ENCODE measurements at regions not wholly inside any gene's neighbourhood (a gene's known extent, or its start where the extent isn't known, plus 50 kb on each side); places are given as distances from the start of the nearest gene placed in this dataset.

DNA sequence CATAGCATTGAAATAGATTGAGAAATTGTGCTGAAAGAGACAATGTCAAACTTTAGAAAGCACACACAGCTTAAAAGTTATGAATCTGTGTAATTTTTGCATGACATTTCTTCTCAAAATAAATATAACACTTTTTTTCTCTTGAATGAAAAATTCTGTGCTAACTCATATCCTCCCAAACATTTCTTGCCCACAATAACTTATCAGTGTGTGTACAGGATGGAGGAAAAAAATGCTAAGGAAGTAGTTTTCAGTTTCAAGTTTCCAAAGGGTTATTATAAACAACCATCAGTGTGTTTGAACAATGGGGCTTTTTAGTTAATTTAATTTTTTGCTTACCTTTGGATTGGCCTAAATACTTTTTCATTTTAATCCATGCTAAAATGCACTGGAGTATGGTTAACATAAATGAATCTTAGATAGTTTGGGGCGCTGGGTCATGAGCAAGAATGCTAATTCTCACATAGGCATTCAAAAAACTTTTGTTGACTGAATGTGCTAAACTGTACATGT lies 82.9 kb upstream of the ARHGAP20 start:
- H3K9me3 Mint-ChIP-seq, result peaks cover 3% of the 10 kb centered on the region
- no peak overlapping the region for H3K27ac Mint-ChIP-seq
- peaks cover 4% of the 10 kb centered on the region for H3K27me3 Mint-ChIP-seq (ENCODE audit: low read depth)
- DNase-seq (ENCODE audit: low spot score in 2 of 2, unreplicated experiment in 2 of 2), result no peak
- H3K4me3 Mint-ChIP-seq, result no peak overlapping the region
- no peaks in the 10 kb centered on the region for H3K4me1 Mint-ChIP-seq
- no peaks in the 10 kb centered on the region for H3K36me3 Mint-ChIP-seq
- TF ChIP-seq, protein P1, sequence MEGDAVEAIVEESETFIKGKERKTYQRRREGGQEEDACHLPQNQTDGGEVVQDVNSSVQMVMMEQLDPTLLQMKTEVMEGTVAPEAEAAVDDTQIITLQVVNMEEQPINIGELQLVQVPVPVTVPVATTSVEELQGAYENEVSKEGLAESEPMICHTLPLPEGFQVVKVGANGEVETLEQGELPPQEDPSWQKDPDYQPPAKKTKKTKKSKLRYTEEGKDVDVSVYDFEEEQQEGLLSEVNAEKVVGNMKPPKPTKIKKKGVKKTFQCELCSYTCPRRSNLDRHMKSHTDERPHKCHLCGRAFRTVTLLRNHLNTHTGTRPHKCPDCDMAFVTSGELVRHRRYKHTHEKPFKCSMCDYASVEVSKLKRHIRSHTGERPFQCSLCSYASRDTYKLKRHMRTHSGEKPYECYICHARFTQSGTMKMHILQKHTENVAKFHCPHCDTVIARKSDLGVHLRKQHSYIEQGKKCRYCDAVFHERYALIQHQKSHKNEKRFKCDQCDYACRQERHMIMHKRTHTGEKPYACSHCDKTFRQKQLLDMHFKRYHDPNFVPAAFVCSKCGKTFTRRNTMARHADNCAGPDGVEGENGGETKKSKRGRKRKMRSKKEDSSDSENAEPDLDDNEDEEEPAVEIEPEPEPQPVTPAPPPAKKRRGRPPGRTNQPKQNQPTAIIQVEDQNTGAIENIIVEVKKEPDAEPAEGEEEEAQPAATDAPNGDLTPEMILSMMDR (IDR thresholded peaks at IDR 0.05; ENCODE audit: unreplicated experiment), result no peak

DNA sequence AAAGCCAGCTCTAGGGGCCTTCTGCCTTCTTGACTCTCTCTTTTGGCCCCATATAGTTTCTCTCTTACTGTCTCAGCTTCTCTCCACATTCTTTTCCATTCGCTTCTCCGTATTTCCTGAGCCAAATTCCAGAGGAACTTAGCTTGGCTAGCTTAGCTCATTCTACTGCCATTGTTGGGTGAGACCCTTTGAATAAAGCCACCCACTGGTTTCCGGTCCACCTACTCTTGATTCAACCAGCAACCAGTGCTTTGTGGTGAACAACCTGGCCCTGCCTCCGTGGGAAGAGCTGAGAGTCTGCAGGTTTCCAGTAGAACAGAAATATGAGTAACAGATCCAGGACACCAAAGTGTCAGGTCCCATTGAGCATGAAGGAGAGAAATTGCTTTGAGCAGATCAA lies 81.3 kb upstream of the ARHGAP20 start:
- peaks cover 3% of the 10 kb centered on the region for H3K9me3 Mint-ChIP-seq
- TF ChIP-seq, protein P1 (IDR thresholded peaks at IDR 0.05; ENCODE audit: unreplicated experiment), result no peak
- H3K4me1 Mint-ChIP-seq, result no peaks in the 10 kb centered on the region
- peaks cover 9% of the 10 kb centered on the region for H3K27me3 Mint-ChIP-seq (ENCODE audit: low read depth)
- DNase-seq (ENCODE audit: low spot score in 2 of 2, unreplicated experiment in 2 of 2), result no peak
- H3K4me3 Mint-ChIP-seq, result no peak overlapping the region
- no peaks in the 10 kb centered on the region for H3K36me3 Mint-ChIP-seq
- no peak overlapping the region for H3K27ac Mint-ChIP-seq

DNA sequence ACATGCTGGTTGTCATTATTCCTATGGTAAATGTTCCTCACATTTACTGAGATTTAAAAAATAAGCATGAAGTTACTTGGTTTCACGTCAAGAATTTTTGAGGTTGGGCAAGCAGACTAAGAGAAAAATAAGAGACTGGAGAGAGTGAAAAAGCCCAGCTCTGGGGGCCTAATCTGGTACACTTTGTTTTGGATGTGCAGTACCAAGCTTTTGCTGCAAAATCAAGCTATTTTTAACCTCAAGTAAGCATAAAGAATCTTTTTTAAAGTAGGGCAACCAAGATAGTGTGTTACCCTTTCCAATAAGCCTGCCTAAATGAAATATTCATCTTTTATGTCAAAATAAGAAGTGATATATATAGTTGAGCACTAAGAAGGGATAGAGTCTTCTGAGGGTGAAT lies 79.4 kb upstream of the ARHGAP20 start:
- Mint-ChIP-seq H3K9me3 (no peaks in the 10 kb centered on the region), H3K27me3 (ENCODE audit: low read depth) (peaks cover 9% of the 10 kb centered on the region), H3K27ac (no peak overlapping the region), H3K4me3 (no peak overlapping the region), H3K36me3 (no peaks in the 10 kb centered on the region), H3K4me1 (no peaks in the 10 kb centered on the region)
- DNase-seq (ENCODE audit: low spot score in 2 of 2, unreplicated experiment in 2 of 2), result no peak
- TF ChIP-seq, protein P1 (IDR thresholded peaks at IDR 0.05; ENCODE audit: unreplicated experiment), result no peak

DNA sequence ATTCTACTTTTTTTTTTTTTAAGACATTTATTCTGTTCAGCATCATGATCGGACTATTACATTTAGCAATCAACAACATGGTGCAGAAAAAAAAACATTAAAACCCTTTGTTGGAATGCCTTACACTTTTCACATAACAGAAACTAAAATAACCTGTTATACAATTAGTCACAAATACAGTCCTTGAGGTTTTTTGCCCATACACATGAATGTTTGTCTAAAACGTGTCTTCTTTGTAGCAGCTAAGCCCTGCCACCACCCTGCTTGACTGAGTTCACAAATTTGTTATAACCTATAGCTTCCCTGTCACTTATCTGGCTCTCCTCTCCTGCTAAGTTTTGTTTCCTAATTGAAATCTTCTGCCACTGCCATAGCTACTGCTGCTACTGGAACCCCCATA lies 75.4 kb upstream of the ARHGAP20 start:
- Mint-ChIP-seq H3K36me3 (peaks cover 3% of the 10 kb centered on the region), H3K27me3 (ENCODE audit: low read depth) (peaks cover 9% of the 10 kb centered on the region), H3K4me1 (no peaks in the 10 kb centered on the region), H3K27ac (no peak overlapping the region), H3K9me3 (peaks cover 17% of the 10 kb centered on the region), H3K4me3 (no peak overlapping the region)
- DNase-seq (ENCODE audit: low spot score in 2 of 2, unreplicated experiment in 2 of 2), result no peak
- TF ChIP-seq, protein P1 (IDR thresholded peaks at IDR 0.05; ENCODE audit: unreplicated experiment), result no peak

DNA sequence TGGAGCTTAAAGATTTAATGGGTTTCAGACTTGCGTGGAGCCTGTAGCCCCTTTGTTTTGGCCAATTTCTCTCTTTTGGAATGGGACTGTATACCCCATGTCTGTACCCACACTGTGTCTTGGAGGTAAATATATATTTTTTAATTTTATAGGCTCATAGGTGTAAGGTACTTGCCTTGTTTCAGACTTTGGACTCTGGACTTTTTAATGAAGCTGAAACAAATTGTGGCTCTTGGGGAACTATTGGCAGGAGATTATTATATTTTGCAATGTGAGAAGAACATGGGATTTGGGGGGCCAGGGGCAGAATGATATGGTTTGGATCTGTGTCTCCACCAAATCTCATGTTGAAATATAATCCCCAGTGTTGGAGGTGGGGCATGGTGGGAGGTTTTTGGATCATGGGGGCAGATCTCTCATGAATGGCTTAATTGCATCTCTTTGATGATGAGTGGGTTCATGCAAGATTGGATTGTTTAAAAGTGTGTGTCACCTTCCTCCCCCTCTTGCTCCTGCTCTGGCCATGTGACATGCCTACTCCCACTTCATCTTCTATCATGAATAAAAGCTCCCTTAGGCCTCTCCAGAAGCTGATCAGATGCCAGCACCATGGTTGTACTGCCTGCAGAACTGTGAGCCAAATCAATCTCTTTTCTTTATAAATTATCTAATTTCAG lies 74.1 kb upstream of the ARHGAP20 start:
- peaks cover 17% of the 10 kb centered on the region for H3K9me3 Mint-ChIP-seq
- peaks cover 9% of the 10 kb centered on the region for H3K27me3 Mint-ChIP-seq (ENCODE audit: low read depth)
- H3K27ac Mint-ChIP-seq, result no peak overlapping the region
- TF ChIP-seq, protein P1 (IDR thresholded peaks at IDR 0.05; ENCODE audit: unreplicated experiment), result no peak
- H3K36me3 Mint-ChIP-seq, result peaks cover 3% of the 10 kb centered on the region
- no peak overlapping the region for H3K4me3 Mint-ChIP-seq
- no peaks in the 10 kb centered on the region for H3K4me1 Mint-ChIP-seq
- DNase-seq (ENCODE audit: low spot score in 2 of 2, unreplicated experiment in 2 of 2), result no peak

All from mesothelial cell of epicardium (in vitro differentiated cells).